Renal pelvis (tissue), 1 donor: ENCODE measurements at regions not wholly inside any gene's neighbourhood (a gene's known extent, or its start where the extent isn't known, plus 50 kb on each side); places are given as distances from the start of the nearest gene placed in this dataset.

Experiments used
- DNase-seq: peaks from one replicate; pipeline ENCODE4 v3.0.0-alpha.2; 2013

DNA sequence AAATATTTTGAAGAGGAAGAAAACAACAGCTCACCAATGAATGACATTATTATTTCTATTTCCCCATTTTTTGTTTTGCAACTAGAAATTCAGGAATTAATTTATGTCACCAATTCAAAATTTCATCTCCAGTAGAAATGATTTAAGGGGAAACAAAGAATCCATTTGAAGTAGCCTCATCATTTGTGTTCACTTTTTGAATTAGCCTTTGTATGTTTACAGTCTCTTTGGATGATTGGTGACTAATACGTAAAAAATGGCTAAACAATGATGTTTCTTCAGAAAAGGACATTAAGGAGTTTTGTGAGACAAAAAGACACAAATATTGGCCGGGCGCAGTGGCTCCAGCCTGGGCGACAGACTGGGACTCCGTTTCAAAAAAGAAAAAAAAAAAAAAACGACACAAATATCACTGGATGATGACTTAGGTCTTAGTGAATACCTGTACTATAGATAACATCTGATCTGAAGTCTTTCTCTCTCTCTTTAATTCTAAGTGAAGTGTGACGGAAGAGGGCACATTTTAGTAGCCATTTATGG lies 313.2 kb downstream of the PIK3C3 start:
- no peak for DNase-seq

- no peak for DNase-seq
Observed at GRCh38 chr18:42268798-42269197, 313.8 kb downstream of the PIK3C3 start.

- no peak for DNase-seq
Observed at GRCh38 chr18:42271647-42272414, 316.8 kb downstream of the PIK3C3 start.

DNA sequence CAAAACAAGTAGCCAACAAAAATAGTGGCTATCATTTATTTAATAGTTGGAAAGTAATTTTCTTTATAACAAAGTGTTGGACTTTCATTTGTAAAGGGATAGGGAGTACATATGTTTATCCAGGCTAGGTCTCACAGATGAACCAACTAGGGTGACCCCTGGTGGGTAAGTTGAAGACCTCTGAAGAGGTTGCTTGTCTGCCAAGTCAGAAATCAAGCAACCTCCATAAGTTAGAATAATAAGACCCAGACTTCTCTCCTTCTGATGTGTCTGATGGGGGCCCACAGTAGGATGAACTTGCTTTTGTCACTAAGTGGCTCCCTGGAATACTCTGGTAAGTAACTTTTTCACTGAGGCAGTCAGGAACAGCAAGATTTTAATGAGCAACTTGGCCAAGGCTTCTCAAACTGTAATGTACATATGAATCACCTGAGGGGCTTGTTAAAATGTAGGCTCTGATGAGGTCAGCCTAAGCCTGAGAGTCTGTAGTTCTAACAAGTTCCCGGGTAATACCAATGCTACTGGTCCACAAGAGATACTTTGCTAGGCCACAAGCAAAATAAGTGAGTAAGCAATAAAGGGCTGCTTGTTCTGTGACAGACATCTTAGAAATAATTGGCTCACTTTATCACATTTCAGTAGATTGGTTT lies 319.6 kb downstream of the PIK3C3 start:
- DNase-seq: no peak

DNA sequence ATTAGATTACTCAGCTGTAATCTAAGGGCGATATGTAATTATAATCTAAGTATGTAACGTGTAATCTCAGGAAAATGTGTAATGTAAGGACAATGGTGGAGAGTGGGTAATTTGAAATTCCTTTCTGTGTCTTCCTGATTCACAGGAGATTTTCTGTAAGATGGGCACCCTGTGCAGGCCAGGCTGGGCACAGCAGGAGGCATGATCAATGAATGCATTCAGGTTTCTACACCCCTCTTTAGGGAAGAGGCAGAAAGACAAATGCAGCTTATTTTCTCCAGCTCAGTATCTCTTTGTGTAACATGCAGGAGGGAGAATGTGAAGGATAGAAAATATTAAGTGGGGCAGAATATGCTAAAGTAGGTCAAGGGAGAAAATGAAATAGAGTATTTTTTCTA lies 320.1 kb downstream of the PIK3C3 start:
- no peak for DNase-seq

DNA sequence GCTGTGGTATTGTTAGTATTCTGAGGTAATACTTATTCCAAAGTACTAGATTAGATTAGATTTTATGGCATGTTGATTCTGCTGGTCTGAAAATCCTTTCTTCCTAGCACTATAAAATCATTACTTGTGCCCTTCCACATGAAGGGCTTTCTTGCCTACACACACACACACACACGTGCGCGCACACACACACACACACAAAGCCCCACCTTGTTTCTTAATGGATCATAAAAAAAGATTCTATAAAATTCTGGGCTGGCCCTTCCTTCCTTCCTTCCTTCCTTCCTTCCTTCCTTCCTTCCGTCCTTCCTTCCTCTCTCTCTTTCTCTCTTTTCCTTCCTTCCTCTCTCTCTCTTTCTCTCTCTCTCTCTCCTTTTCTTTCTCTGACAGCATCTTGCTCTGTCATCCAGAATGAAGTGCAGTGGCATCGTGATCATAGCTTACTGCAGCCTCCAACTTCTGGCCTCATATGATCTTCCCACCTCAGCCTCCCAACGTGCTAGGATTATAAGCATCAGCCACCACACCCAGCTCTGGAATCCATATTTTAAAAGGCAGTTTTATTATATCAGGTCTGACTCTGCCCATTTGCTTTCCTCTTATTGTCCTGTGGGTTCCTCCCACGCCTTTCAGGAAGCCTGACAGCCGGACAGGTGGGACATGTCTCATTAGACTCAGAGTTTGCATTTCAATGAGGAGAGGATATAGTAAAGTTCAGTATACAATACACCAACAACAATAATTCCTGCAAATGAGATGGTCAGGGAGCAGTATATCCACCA lies 321.1 kb downstream of the PIK3C3 start:
- DNase-seq: no peak

- DNase-seq: no peak
Observed at GRCh38 chr18:42281124-42281523, 326.1 kb downstream of the PIK3C3 start.

GRCh38 chr18:42281851-42282250 lies 326.8 kb downstream of the PIK3C3 start:
- DNase-seq: no peak

GRCh38 chr18:42287047-42287446 lies 332.0 kb downstream of the PIK3C3 start:
- no peak for DNase-seq

- DNase-seq: no peak
Observed at GRCh38 chr18:42288129-42288528, 333.1 kb downstream of the PIK3C3 start.

GRCh38 chr18:42289526-42289925 lies 334.5 kb downstream of the PIK3C3 start:
- no peak for DNase-seq

GRCh38 chr18:42290318-42291307 lies 335.6 kb downstream of the PIK3C3 start:
- DNase-seq: no peak

- no peak for DNase-seq
Observed at GRCh38 chr18:42292654-42293053, 337.6 kb downstream of the PIK3C3 start.

GRCh38 chr18:42296192-42296591 lies 341.2 kb downstream of the PIK3C3 start:
- DNase-seq: no peak

DNA sequence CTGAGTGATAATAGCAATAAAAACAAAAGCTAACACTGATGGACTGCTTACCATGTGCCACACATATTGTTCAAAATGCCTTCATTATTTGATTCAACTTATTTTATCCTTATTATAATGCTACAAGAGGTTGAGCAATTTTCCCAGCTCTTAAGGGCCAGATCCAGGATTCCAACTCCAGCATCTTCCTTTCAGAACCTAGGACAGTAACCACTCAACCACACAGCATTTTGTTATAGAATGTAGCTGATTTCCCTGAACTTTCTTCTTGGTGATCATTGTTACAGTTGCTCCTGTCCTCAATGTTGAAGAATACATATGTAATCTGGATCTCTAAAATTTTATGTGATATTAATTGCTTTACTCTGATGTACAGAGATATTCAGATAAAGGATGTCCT lies 341.7 kb downstream of the PIK3C3 start:
- DNase-seq: no peak

DNA sequence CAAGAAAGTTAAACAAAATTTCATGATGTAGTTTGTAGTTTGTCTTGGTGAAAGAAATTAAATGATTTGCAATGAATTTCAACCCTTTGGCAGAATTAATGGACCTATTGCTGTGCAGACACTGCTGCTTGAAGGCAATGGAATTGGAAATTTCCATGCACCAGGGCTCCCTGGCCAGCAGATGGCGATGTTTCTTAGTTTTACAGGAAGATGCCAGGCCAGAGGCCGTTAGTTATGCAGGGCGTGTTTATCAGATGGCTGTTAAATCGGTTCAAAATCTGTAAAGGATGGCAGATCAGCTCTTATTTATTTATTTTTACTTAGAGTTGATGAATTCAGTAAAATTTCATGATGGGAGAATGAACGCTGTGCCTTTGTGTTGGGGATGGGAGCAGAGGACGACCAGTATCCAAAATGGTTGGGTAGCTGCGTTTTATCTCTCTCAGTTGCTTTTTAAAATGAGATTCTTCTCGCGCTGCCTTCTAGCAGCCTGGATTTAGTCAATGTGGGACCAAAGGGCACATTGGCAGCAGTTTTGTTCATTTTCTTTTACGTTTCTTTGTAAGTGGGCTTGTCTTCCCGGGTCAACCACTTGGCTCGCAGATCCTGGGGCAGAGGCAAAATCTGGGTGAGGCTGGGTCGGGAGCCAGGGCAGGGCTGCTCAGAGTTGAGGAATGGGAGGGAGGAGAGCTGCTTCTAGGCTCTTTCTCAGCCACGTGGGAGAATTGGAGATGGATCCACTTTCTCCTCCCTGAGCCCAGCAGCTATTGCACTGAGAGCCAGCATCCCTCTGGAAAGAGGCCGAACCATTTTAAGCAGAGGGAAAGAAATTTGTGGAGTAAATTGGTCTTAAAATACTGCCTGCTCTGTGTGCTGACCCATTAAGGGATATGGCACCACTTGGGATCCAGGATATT lies 344.0 kb downstream of the PIK3C3 start:
- DNase-seq: peak; percentile 82

DNA sequence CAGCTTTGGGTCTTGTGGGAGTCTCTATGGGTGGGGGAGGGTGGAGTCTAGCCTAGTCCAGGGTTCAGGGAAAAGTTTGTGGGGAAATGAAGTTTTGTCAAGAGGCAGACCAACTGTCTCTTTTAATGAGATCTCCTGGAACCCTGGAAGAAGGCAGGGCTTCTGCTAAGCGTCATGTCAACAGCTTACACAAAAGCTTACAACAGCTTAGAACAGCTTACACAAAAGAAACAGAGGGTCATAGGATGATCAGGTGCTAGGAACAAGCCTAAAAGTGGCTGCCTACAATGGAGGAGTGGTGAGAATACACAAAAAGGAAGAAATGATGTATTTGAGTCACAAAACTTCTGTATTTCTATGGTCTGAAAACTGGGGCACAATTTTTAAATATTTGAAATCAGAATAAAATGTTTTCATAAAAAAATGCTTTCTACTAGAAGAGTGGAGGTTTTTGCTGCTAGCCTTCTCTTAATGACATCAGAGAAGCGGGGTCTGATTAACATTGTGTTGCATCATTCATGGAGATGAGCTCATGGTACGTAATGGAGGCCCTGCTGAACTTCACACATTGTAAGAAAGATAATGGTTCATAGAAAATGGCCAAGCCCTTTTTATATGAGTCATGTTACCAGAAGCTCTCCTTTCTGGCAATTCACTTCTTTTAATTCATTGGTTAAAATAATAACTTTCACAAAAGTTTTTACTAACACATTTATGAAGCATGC lies 351.0 kb downstream of the PIK3C3 start:
- no peak for DNase-seq

DNA sequence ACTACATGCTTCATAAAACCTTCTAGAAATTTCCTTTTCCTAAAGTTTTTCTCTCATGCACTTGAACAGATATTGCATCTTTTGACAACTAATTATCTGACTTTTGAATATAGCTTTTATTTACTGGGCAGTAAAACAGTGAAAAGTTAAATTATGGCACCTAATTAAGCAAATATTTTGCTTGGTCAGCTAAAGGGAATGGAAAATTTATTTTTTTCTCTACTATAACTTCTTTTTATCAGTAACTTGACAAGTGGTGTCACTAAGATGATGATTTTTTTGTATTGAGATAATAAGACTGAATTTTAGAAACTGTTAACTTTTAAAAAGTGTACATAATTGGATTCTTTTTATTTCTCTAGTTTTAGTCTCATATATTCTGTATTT lies 351.6 kb downstream of the PIK3C3 start:
- no peak for DNase-seq

DNA sequence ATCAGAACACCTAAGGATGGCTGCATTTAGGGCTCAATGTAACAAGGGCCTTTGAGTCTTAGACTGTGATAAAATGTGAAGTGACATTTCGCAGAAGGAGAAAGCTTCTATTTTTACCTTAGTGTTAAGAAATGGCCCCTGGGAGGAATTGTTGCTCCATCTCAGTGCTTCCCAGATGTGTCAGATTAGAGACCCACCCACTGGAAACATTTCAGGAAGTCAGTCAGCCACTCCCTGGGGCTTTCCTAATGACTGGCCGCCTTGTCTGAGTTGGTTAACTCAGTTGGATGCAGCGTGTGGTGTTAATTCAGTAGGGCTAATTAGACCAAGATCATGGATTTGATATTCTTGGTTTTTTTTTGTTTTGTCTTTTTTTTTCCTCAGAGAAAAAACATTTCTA lies 355.9 kb downstream of the PIK3C3 start:
- DNase-seq: no peak

GRCh38 chr18:42326752-42327151 lies 371.7 kb downstream of the PIK3C3 start:
- no peak for DNase-seq
